ENCODE measurements at regions not wholly inside any gene's neighbourhood (a gene's known extent, or its start where the extent isn't known, plus 50 kb on each side); places are given as distances from the start of the nearest gene placed in this dataset.
"Not testable (repeated sequence)": the region's sequence is repeated elsewhere in the genome, so short reads cannot be mapped to it uniquely, and the experiment has no call there.

DNA sequence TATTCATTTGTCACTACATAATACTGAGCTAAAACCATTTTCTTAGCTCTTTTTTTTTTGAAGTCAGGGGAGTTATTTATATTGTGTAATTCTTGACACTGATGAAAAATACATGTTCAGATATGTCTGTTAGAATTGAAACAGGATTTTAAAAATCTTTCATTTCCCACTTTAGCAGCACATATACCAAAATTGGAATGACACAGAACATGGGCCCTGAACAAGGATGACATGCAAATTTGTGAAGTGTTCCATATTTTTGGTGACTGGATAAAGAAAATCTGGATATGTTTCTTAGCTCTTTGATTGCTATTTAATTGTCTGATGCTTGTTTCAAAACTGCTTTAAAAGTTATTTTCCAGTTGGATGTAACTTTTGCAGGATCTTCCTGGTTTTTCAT is 1963.9 kb upstream of the LRRTM1 start:
- DNase-seq, result no peak

DNA sequence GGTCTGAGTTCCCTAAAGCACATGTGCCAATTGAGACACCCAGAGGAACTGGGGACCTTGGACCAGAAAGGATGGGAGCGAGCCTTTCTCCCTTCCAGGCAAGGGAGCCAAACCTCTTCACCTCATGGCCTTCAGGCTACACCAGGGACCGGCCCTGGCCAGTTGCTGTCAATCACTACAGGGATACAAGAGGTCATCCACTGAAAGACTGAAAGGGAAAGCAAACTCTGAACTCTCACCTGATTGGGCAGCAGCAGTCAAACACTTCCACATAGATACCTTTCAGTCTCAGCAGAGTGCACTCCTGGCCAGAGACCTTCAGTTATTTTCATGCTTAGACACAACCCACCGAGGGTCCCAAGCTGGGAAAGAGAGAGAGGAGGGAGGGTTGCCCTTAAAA is 1956.0 kb upstream of the LRRTM1 start:
- DNase-seq, result no peak

DNA sequence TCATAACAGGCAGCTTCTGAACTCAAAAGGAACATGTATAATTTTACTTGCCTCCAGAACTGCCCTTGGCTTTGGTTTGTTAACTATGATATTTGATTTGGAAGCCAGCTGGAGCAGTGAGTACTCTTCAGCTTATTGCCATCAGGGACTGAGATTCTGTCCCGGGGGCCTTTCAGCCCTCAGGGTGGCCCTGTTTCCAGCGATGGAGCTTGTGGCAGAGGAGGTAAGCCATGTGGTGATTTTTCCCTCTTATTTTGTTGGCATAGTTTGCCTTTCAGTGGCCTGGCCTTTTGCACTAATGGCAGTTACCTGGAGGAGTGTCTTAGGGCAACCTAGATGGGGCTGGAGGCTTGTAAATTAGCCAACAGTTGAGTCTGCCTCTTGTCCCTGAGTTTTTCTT is 1955.0 kb upstream of the LRRTM1 start:
- DNase-seq, result no peak

DNA sequence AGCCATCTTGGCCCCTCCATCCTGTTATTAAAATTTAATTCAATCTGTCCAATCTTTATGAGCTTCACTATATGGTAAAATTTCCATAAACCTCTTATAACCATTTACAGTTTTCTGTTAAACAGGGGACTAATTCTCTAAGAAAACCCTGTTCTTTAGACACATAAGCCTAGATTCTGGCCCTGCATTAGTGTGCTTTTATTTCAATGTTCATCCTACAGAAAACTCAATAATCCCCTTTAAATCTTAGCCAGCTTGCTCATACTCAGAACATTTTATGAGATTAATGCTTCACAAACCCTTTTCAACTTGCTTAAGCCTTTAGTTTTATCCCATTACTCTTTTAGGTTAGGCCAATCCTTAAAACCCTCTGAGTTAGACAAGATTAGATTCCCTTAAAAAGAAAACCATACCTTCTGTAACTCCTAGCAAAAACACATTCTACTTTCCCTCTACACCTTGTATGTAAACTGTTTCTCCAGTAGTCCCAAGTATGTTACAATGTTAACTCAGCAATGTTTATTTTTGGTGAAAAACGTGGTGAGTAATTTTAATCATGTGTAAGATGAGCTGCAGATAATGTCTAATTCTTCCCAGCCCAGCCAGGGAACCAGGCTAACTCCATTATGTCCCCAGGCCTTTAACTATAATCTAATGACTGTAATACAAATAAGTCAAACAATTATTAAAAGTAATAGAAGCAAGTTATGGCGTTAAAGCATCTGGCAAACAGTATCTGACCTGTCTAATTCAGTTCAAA is 1953.4 kb upstream of the LRRTM1 start:
- no peak for DNase-seq

DNA sequence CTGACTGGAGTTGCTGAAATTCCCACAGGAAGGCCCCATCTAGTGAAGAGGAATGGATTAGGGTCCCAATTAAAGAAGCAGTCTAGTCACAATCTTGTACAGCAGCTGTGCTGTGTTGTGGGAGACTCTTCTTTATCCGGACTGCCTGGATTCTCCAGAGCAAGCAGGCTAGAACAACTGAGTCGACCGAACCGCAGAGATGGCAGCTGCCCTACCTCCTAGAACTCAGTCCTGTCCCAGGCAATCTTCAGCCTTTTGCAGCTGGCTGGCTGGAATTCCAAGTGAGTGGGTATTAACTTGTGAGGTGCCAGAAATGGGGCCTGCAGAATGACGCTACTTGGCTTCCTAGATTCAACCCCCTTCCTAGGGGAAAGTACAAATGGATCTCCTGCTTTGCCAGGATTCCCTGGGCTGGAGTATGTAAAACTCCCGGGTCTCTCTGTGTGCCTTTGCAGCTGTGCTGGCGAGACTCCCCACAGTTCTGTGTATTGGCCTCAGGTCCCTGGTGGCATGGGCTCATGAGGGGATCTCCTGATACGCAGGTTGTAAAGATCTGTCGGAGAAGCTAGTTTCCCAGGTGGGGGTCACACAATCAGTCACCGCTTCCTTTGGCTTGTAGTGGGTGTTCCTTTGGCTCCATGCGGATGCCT is 1952.6 kb upstream of the LRRTM1 start:
- DNase-seq, result no peak

DNA sequence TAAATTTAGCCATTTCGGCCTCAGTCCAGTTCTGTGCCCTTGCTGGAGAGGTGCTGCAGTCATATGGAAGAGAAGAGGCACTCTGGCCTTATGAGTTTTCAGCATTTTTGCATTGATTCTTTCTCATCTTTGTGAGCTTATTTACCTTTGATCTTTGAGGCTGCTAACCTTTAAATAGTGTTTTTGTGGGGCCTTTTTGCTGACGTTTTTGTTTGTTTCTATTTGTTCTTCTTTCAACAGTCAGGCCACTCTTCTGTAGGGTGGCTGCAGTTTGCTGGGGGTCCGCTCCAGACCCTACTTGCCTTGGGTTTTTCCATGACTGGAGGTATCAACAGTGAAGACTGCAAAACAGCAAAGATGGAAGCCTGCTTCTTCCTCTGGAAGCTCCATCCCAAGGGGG is 1951.7 kb upstream of the LRRTM1 start:
- no peak for DNase-seq

DNA sequence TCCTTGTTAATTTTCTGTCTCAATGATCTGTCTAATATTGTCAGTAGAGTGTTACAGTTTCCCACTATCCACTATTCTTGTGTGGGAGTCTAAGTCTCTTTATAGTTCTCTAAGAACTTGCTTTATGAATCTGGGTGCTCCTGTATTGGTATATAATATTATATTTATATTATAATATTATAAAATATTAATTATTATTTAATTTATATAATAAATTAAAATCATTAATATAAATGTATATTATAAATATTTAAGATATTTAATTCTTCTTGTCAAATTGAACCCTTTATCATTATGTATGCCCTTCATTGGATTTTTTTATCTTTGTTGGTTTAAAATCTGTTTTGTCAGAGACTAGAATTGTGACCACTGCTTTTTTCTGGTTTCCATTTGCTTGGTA is 1950.2 kb upstream of the LRRTM1 start:
- no peak for DNase-seq

DNA sequence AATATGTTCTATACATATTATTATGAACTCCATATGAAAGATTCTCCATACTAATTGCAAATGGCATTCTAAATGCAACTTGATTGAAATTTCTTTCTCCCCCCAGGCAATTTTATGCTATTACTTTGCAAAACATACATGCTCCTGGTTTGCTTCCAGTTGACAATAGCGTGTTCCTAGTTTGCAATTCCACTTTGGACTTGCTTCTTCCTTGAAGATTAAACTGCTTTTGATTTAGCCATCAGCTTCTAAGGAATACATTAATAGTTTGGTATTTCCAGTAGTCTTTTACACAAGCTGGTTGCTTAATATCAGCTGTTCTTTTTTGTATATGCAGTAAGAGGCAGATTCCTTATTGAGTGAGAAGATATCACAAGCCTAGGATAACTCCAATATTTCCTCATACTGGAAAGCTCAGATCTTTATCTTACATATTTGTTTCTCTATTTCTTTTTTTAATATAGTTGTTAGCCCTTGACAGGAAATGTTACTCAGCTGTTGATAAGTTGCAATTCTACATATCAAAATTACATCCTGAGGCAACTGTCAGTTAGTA is 1941.7 kb upstream of the LRRTM1 start:
- DNase-seq, result no peak

DNA sequence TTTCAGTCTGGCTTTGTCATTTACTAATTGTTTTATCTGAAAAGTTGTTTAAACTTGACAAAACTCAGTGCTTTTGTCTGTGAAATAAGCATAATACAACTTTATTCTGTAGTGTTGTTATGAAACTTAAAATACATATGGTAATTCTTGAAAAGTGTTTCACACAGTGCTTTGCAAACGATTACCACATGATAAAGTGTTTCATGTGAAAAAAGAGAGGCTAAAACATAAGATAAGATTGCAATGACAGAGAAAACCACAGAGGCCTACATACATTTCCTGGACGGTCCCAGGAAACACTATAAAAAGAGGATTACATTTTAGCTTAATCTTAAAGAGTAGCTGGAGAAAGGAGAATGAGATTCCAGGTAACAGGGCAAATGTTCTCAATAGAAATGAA is 1934.6 kb upstream of the LRRTM1 start:
- DNase-seq, result no peak

DNA sequence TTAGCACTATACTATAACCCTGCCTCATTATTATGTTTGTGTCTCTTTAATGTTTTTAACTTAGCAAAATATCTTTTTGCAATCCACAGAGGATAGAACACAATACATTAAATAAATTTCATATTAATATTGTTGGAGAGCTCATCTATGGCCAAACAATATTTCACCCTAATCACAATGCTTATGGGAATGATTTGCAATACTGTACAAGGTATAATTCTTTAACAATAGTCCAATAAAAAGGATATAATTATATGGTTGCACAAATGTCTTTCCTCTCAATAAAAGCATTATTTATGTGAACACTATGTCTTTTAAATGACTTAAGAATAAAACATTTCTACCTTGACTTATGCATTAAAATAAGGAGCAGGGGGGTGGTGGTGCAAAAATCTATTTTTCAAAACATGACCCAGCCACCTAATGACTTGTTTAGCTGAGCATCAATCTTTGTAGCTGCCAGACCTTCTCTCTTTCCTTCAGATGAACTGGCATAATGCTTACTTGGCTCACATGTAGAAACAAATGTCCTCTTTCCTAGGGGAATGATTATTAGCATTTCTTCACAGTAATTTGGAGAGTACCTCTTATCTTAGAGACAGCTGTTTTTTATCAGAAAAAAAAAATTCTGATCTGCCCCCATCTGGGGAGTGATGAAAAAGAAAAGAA is 1933.6 kb upstream of the LRRTM1 start:
- no peak for DNase-seq

DNA sequence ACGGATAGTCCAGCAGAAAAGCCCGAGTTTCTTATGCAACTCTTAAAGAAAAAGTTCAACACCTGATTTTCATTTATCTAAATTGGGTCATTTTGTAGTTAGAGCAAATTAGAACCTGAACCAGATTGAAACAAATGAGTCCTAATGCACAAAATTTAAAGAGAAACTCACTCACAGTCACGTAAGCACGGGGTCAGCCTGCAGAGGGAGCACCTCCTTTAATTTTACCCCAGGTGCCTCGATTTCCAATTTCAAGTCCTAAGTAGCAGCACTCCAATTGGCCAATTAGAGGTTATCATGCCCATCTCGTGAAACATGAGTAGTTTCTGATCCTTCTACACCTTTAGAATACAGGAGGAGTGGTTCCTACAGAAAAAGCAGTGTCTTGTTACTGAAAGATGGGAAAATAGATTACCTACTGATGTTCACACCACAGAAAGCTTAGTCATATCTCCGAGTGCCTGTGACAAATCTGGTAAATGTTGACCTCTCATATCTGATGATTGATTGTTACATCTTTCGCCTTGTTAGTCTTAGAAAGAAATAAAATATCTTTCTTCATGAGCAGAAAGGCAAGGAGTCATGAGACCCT is 1929.8 kb upstream of the LRRTM1 start:
- no peak for DNase-seq

DNA sequence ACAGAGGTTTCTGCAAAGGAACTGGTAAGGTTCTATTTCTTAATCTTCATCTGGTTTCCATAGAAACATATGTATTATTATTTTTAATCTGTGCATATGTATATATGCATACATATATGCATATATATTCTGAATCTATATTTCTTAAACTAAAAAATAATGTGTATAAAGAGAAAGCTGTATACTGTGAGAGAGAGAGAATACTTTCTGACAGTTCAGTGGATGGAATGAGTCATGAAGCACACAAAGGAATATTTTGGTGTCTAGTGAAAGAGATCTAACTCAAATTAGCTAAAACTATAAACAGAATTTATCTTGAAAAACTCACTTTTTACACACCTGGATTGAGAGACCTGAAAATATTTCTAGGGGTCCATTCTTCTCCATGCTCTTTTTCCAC is 1929.3 kb upstream of the LRRTM1 start:
- DNase-seq, result no peak

DNA sequence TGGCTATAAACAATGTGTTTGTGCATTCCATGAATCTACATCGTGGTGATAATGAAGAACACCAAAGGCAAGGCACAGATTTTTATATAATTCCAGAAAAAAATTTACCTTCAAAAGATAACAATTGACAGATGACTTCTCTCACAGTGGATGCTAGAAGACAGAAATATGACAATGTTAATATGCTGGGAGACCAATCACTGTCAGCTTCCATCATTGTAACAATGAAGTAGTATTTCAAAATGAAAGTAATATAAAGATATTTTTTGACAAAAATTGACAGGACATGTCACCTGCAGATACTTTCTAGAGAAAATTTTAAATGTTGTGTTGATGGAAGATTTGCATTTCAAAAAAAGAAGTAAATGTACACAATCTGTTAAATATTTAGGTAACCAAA is 1925.9 kb upstream of the LRRTM1 start:
- DNase-seq, result no peak

DNA sequence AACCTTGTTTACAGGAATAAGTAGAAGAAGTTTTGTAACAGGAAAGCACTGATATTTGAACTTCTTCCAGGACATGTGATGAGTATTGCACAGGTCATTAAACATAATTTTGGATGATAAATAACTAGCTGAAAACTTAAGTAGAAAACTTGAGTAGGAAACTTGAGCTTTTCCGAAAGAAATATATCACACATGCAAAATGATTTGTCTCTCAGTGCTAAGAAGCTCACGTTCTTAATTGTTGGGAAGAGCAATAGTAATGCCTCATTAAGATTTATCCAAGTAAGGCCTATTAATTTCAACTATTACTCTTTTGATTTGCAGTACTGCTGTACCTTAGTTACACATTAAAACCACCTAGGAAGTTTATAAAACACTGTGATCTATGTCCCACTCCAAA is 1921.9 kb upstream of the LRRTM1 start:
- no peak for DNase-seq

DNA sequence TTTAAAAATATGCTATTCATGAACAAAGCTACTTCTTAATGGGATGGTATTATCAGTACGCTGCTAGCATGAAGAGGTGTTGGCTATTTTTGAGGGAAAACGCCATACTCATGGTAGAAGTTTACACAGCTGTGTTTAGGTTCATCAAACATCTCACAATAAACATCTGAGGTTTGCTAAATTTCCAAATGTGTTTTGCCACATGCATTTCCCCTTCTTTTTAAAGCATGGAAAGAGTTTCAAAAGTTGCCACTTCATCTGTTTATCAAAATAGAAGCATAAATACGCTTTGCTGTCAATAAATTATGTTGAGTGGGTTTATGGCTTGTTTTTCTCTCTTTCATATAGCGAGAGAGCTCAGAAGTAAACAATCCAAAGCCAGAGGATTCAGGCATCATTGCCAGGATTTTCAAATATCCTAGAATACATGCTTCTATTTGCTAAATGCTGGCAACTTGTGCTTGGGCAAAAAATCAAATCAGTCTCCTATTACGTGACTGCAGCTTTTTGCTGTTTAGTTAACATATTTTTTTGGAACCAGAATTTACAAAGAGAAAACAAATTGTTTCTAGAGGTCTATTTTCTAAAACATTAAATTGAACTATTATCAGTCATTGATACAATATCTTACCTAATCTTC is 1919.9 kb upstream of the LRRTM1 start:
- no peak for DNase-seq

DNA sequence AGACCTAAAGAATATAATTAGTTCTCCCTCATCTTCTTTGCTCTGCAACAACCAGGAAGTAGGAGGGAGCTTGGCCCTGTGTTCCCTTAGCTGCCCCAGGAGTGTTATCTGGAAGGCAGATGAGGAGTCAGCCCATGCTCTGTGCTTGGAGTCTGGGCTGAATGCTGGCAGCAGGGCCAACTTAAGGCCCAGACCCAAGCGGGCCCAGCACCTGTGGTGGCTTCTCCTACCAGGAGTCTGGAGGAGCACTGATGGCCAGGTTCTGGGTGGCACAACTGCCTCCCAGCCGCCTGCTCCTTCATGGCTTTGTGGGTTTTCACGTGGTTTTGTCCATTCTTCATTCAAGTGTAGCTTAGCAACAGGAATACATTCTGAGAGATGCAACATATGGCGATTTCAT is 1910.7 kb upstream of the LRRTM1 start:
- DNase-seq, result no peak

DNA sequence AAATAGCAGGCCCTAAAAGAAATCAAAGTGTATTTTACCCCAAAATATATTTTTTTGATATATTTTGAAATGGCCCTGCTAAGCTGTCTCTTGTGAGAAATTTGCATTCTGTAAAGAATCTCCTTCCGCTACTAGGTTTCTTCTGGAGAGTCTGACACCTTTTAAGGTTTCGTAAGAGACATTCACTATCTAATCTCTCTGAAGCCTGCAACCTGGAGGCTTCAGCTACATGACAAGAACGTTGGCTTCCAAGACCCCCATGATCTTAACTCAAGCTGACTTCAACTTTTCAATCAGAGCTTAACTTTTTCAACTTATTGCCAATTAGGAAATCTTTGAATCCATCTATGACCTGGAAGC is 1894.9 kb upstream of the LRRTM1 start:
- no peak for DNase-seq

DNA sequence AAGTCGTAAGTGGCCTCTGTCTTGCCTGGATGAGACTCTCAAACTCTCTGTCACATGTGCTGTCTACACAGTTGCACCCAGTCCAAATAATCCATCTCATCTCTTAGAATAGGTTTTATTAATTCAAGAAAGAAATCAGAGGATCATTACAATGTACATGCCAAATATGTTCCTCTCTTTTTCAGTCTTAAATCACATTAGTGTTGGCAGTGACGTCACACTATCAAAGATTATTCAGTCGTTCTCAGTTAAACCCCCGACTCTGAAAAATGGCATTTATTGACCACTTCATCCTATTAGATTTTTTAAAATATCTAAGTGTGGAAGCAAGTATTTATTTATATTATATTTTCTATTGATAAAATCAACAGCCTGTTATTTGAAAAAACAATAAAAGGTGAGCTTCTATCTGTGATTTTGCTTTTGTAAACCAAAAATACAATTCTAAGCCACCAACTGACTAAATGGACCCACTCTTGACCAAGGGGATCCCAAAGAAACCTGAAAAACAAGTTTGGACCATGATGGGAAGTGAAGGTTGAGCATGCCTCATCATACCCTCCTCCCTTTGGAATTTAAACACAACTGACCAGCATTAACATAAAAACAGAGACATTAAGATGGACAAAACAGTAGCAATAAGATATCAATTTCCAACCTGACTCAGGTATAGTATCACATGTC is 1894.4 kb upstream of the LRRTM1 start:
- DNase-seq, result no peak

DNA sequence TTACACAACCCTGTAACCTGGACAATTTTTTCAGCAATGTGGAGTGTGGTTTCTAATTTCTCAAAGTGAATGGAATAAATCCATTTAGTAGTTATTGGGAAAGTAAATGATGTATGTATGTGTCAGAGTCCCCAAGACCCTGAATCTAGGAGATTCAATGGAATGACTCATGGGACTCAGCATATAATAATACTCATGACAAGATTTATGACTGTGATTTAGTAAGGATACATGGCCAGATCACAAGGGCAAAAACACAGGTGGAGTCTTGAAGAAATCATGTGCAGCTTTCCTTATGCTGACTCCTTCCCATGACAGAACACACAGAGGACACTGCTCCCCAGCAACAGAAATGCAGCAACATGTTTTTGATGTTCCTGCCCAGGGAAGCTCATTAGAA is 1877.7 kb upstream of the LRRTM1 start:
- DNase-seq, result no peak

DNA sequence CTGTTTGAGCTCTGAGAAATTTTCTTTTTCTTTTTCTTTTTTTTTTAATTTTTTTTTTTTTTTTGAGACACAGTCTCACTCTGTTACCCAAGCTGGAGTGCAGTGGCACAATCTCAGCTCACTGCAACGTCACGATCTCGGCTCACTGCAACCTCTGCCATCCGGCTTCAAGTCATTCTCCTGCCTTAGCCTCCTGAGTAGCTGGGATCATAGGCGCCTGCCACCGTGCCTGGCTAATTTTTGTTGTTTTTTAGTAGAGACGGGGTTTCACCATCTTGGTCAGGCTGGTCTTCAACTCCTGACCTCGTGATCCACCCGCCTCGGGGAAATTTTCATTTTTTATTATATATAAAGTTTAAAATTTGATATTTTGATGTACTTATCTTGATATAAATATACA is 1870.7 kb upstream of the LRRTM1 start:
- not testable (repeated sequence) for DNase-seq

DNA sequence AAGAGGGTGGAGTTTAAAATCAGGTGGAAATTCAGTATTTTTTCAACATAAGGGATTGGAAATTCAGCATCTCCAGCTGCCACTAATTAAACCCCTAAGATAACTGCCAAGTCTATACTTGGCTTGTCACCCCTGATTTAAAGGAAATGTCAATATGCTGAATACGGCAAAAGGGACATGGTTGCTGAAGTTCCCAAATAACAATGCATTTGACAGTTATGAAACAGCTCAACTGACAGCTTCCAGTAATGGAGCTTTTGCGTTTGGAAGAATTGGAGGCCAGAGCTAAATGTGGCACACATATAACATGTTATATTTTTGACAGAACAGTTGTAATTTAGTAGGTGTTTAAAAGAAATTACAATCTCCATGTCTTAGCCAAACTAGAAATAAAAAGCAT is 1867.9 kb upstream of the LRRTM1 start:
- DNase-seq, result no peak

DNA sequence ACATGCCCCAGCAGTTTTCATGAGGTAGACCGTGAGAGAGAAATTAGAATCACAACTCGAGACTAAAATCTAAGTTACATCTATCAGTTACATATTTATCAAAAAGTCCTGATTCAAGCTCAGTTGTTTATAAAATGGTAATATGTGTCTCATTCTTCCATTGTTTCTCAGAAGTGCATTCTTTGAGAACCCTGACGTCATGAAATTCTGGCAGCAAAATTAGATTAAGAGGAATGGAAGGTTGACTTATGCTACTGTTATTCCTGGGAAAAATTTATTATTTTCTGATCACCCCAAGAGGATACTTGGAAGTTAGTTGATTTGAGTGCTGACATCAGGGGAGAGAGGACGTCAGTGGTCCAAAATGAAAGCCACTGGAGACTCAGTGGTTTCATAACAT is 1864.8 kb upstream of the LRRTM1 start:
- no peak for DNase-seq

DNA sequence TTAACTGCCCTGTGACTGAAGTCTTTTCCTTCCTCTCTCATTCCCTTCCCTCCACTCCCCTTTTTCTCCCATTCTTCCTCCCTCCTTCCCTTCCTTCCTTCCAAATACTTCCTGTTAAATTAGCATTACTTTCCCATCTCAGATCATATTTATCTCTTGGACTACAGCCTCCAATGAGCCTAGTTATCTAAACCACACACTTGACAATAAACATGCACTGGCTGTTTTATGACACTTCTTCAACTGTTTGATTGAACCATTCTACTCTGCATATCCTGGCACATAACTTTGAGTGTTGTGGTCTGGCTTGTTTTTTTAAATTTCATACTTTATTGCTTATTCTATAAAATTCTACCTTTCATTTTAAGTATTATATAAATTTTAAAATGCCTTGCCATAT is 1860.8 kb upstream of the LRRTM1 start:
- no peak for DNase-seq

All from T-helper 2 cell (primary cell).